PC-3 (cell line): ENCODE measurements at regions not wholly inside any gene's neighbourhood (a gene's known extent, or its start where the extent isn't known, plus 50 kb on each side); places are given as distances from the start of the nearest gene placed in this dataset.

Experiments used
- EZH2phosphoT487 ChIP-seq: fragments of 300-600 bp; sonication (generic); IDR thresholded peaks from 2 replicates; pipeline ENCODE4 v1.6.1; 2018; ENCODE audit warnings: mild to moderate bottlenecking, antibody characterized with exemption, low read length, borderline replicate concordance
- TF ChIP-seq, protein P1 (sequence below): fragments of 300-600 bp; sonication (generic); conservative IDR thresholded peaks from 2 replicates; pipeline ENCODE4 v1.5.1; 2017; ENCODE audit warnings: antibody characterized with exemption, low read depth, mild to moderate bottlenecking, low read length

DNA sequence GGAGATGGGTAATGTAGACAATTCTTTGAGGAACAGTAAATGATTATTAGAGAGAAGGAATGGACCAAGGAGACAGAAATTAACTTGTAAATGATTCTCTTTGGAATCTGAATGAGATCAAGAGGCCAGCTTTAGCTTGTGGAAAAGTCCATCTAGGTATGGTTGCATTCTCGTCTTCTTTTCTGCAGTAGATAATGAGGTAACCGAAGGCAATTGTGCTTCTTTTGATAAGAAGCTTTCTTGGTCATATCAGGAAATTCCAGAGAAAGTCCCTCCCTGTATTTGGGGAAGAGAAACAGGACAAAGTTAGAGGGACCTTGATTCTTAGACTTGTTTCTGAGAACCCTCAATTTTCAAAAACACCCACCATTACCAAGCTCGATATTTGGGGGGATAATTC is 109.1 kb upstream of the PRSS16 start:
- TF ChIP-seq, protein P1, sequence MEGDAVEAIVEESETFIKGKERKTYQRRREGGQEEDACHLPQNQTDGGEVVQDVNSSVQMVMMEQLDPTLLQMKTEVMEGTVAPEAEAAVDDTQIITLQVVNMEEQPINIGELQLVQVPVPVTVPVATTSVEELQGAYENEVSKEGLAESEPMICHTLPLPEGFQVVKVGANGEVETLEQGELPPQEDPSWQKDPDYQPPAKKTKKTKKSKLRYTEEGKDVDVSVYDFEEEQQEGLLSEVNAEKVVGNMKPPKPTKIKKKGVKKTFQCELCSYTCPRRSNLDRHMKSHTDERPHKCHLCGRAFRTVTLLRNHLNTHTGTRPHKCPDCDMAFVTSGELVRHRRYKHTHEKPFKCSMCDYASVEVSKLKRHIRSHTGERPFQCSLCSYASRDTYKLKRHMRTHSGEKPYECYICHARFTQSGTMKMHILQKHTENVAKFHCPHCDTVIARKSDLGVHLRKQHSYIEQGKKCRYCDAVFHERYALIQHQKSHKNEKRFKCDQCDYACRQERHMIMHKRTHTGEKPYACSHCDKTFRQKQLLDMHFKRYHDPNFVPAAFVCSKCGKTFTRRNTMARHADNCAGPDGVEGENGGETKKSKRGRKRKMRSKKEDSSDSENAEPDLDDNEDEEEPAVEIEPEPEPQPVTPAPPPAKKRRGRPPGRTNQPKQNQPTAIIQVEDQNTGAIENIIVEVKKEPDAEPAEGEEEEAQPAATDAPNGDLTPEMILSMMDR = no peak
- no peak for TF ChIP-seq EZH2phosphoT487
